H7 (cell line): ENCODE measurements at regions not wholly inside any gene's neighbourhood (a gene's known extent, or its start where the extent isn't known, plus 50 kb on each side); places are given as distances from the start of the nearest gene placed in this dataset.

Experiments
- DNase-seq: peaks from one replicate; pipeline ENCODE4 v3.0.0; 2012
- H3K27me3 ChIP-seq: 2 replicates; pipeline ENCODE4 v1.6.0; 2011; ENCODE audit warnings: mild to moderate bottlenecking, low read length; ENCODE audit not compliant: control insufficient read depth, insufficient read depth
- H3K36me3 ChIP-seq: replicated peaks from 2 replicates; pipeline ENCODE4 v1.5.1; 2011; ENCODE audit warnings: low read length; ENCODE audit not compliant: control insufficient read depth, insufficient read depth
- H3K4me3 ChIP-seq: 2 replicates; pipeline ENCODE4 v1.5.1; 2011; ENCODE audit warnings: low read depth, mild to moderate bottlenecking, control low read depth, low read length, moderate library complexity; ENCODE audit not compliant: insufficient read depth

- Histone ChIP-seq H3K36me3 (no peaks in the 10 kb centered on the region), H3K4me3 (no peak overlapping the region), H3K27me3 (no peaks in the 10 kb centered on the region)
- no peak for DNase-seq
Measured at GRCh38 chr2:207473931-207474235, 55.9 kb upstream of the CREB1 start.

GRCh38 chr2:207474863-207475485, 54.8 kb upstream of the CREB1 start:
- no peaks in the 10 kb centered on the region for H3K36me3 ChIP-seq
- H3K4me3 ChIP-seq = no peak overlapping the region
- no peaks in the 10 kb centered on the region for H3K27me3 ChIP-seq
- no peak for DNase-seq

- no peak for DNase-seq
- Histone ChIP-seq H3K27me3 (no peaks in the 10 kb centered on the region), H3K36me3 (no peaks in the 10 kb centered on the region), H3K4me3 (no peak overlapping the region)
Measured at GRCh38 chr2:207475546-207475945, 54.2 kb upstream of the CREB1 start.

- H3K4me3 ChIP-seq = no peak overlapping the region
- H3K36me3 ChIP-seq = no peaks in the 10 kb centered on the region
- no peaks in the 10 kb centered on the region for H3K27me3 ChIP-seq
- no peak for DNase-seq
Measured at GRCh38 chr2:207477896-207478295, 51.9 kb upstream of the CREB1 start.

GRCh38 chr2:207478572-207478971, 51.2 kb upstream of the CREB1 start:
- Histone ChIP-seq H3K4me3 (no peak overlapping the region), H3K27me3 (no peaks in the 10 kb centered on the region), H3K36me3 (no peaks in the 10 kb centered on the region)
- DNase-seq = no peak

GRCh38 chr2:207479198-207479785, 50.5 kb upstream of the CREB1 start:
- Histone ChIP-seq H3K4me3 (no peak overlapping the region), H3K27me3 (no peaks in the 10 kb centered on the region), H3K36me3 (no peaks in the 10 kb centered on the region)
- DNase-seq = no peak
